ENCODE measurements at regions not wholly inside any gene's neighbourhood (a gene's known extent, or its start where the extent isn't known, plus 50 kb on each side); places are given as distances from the start of the nearest gene placed in this dataset. TPM values are rescaled to one million over a fixed set of nuclear protein-coding genes. Genes with fewer than 3 reads are reported as not detected.

Small RNA genes in the stretch of these regions (small RNA-seq; reads per million reads assigned to genes)
- gene AC055876.3 = not detected
